ENCODE measurements at regions not wholly inside any gene's neighbourhood (a gene's known extent, or its start where the extent isn't known, plus 50 kb on each side); places are given as distances from the start of the nearest gene placed in this dataset.

DNA sequence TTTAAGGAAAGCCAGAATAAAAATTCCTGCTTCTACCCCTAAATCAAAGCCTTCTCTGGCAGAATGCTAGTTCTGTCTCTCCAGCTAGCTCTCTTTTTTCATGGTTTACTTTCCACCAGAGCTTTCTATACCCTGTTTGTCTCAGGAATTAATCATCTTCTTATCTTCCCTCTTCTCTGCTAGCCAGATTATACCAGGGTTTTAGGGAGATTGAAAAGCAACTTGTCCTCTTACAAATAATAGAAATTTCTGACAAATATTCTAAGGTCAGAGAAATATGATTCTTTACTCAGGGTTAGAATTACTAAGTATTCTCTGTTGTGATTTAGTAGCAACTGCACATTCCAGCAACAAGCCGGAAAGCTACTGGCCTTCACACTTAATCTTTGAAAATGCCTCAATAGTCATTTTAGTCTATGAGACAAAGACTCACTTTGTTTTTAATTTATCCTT, 166.4 kb downstream of the TANC2 start:
- TF ChIP-seq, protein P1, sequence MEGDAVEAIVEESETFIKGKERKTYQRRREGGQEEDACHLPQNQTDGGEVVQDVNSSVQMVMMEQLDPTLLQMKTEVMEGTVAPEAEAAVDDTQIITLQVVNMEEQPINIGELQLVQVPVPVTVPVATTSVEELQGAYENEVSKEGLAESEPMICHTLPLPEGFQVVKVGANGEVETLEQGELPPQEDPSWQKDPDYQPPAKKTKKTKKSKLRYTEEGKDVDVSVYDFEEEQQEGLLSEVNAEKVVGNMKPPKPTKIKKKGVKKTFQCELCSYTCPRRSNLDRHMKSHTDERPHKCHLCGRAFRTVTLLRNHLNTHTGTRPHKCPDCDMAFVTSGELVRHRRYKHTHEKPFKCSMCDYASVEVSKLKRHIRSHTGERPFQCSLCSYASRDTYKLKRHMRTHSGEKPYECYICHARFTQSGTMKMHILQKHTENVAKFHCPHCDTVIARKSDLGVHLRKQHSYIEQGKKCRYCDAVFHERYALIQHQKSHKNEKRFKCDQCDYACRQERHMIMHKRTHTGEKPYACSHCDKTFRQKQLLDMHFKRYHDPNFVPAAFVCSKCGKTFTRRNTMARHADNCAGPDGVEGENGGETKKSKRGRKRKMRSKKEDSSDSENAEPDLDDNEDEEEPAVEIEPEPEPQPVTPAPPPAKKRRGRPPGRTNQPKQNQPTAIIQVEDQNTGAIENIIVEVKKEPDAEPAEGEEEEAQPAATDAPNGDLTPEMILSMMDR (IDR thresholded peaks at IDR 0.05; ENCODE audit: low read depth, low read length, poor library complexity, severe bottlenecking), result no peak
- TF ChIP-seq EZH2phosphoT487 (IDR thresholded peaks at IDR 0.05; ENCODE audit: borderline replicate concordance, low read length), result no peak
